Motor neuron (in vitro differentiated cells): ENCODE measurements at regions not wholly inside any gene's neighbourhood (a gene's known extent, or its start where the extent isn't known, plus 50 kb on each side); places are given as distances from the start of the nearest gene placed in this dataset.
"Not testable (repeated sequence)": the region's sequence is repeated elsewhere in the genome, so short reads cannot be mapped to it uniquely, and the experiment has no call there.

Experiments used
- ATAC-seq, 8 experiments: fragments of 200-7000 bp; cut with Tn5 transposase; replicated peaks in 6 of 8; 2 replicates each; pipeline ENCODE4 v1.8.0; 2021; ENCODE audit warnings: mild to moderate bottlenecking in 8 of 8, moderate library complexity in 8 of 8
- H3K27ac ChIP-seq, 2 donors: fragments of 250-450 bp; sonication (Bioruptor Pico); 2 replicates each; pipeline ENCODE4 v1.9.0; 2021; ENCODE audit warnings: antibody characterized with exemption in 2 of 2, mild to moderate bottlenecking in 2 of 2, moderate library complexity in 1 of 2
- H3K4me1 ChIP-seq, 2 donors: fragments of 250-450 bp; sonication (Bioruptor Pico); replicated peaks in 1 of 2; 2 replicates each; pipeline ENCODE4 v1.6.1; 2021; ENCODE audit warnings: antibody characterized with exemption in 2 of 2, mild to moderate bottlenecking in 2 of 2, moderate library complexity in 1 of 2
- H3K4me3 ChIP-seq, 5 donors: fragments of 250-450 bp; sonication (Bioruptor Pico); 2 replicates each; pipeline ENCODE4 v1.9.0; 2021; ENCODE audit warnings: antibody characterized with exemption in 5 of 5, mild to moderate bottlenecking in 5 of 5, moderate library complexity in 4 of 5
- WGBS, 10 experiments: fragments of 450-650 bp; shearing (Covaris generic); methylation state at CpG; one replicate each; pipeline ENCODE4 v1.0.0; 2022; 5-methylcytosine and 5-hydroxymethylcytosine counted together
- in situ Hi-C, 9 experiments: fragments of 400-800 bp; cut with MboI; loops; one replicate each; pipeline ENCODE4 v1.15.0; 2021; ENCODE audit warnings: low sequenced_read_pairs in 9 of 9, low pct_unique_long_range_greater_than_20kb in 2 of 9; ENCODE audit not compliant: unreplicated experiment in 9 of 9

DNA sequence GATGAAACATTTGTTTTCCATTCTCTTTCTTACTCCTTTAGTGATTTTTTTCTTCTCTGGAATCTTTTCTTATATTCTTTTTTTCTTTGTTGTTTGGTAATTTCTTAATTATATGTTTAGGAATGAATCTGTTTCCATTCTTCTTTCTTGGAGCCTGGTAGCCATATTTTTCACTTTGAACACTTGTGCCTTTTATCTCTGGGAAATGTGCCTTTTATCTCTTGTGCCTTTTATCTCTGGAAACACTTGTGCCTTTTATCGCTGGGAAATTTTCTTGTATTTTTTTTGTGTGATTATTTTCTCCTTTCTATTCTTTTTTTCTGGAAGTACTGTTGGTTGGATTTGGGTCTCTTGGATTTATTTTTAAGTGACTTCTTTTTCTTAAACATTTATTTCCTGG is 118.2 kb downstream of the LEPR start:
- H3K4me3 ChIP-seq, result no peak overlapping the region
- H3K4me1 ChIP-seq, result peaks cover 0 to 2% of the 10 kb centered on the region in 2 donors
- WGBS, 10 experiments, result 0 to 100% (median 53%) methylated on average over 1 of the region's 1 CpG
- in situ Hi-C loops, result no loop called here
- ATAC-seq, result no peak
- no peak overlapping the region for H3K27ac ChIP-seq

DNA sequence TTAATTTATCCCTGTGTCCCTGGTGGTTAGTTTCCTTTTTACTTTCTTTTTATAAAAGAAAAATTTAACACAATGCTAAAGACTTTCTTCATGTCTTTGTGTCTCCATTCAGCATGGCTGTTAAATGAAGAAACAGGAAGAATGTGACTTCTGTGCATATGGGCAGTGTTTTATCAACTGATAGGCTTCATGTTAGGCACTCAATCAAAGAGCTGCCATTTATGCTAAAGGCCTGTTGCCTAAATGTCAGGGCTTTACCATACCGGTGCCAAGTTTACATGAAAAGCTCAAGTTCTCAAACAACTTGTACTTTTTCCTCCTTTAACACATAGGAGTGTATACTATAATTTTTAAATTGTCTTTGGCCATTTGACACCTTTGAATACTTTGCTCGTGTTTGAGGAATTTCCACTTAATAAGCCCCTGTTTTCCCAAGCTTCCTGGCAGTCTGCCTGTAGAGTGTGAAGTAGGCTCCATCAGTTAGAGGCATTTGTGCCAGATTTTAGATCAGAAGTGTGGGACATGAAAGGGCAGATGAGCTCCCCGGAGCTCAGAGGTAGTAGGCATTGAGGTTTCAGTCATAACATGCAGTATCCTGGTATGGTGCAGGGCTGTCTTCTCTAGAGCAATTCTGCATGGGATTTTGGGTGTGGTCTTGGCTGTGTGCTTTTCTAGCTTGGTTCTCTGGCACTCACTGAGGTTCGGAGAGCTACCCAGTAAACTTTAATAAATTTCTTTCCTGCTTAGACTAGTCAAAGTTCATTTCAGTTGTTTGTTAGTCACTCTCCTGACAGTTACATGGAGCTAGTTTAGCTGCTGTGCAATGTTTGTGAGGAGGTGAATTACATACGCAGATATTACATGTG is 119.0 kb downstream of the LEPR start:
- WGBS, 10 experiments, result 55 to 100% (median 75%) methylated on average over 1 to 5 of the region's 5 CpGs; no CpG with 5 or more reads in 1 of the 10 experiments
- no peak overlapping the region for H3K4me3 ChIP-seq
- peak in 1 of 8 experiments; percentile 48 for ATAC-seq
- no peak overlapping the region for H3K27ac ChIP-seq
- peaks cover 0 to 2% of the 10 kb centered on the region in 2 donors for H3K4me1 ChIP-seq
- in situ Hi-C loops, result no loop called here

DNA sequence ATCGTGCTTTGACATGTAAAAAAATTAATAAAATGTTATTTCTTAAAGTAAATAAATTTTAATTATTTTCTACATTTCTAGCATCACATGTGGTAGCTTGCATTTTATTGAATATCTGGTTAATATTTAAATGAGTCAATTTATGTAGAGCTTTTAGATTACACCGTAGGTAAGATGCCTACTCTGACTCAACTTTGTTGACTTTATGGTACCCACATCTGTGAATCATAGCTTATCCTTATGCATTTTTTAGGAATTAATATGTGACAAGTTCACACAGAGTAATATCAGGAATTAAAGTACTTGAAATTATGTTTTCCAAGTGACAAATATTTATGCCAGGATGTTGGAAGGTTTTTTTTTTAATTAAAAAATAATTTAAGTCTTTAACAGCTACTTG is 120.7 kb downstream of the LEPR start:
- Histone ChIP-seq H3K27ac (no peak overlapping the region), H3K4me3 (no peak overlapping the region), H3K4me1 (peaks cover 0 to 2% of the 10 kb centered on the region in 2 donors)
- in situ Hi-C loops, result no loop called here
- no peak for ATAC-seq
- WGBS, 10 experiments, result 0 to 100% (median 94%) methylated on average over 1 to 2 of the region's 2 CpGs; no CpG with 5 or more reads in 2 of the 10 experiments

DNA sequence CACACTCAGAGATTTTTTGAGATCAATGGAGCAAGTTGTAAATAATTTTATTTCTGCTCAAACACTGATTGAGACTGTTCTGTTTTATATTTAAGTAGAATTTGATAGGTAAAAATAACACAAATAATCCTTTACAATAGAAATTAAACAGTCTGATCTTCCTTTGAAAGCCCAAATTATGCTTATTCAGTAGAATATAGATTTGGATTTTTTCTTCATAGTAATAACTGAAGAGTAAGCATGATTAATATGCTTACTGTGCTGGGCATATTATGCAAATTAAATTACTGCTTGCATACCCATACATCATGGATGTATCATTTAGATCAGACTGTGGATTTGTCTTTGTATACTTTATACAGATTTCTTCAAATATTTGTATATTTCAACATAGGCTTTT is 121.4 kb downstream of the LEPR start:
- ATAC-seq, result peak in 1 of 8 experiments; percentile 35
- H3K4me3 ChIP-seq, result no peak overlapping the region
- H3K27ac ChIP-seq, result no peak overlapping the region
- H3K4me1 ChIP-seq, result peaks cover 0 to 2% of the 10 kb centered on the region in 2 donors
- in situ Hi-C loops, result no loop called here

DNA sequence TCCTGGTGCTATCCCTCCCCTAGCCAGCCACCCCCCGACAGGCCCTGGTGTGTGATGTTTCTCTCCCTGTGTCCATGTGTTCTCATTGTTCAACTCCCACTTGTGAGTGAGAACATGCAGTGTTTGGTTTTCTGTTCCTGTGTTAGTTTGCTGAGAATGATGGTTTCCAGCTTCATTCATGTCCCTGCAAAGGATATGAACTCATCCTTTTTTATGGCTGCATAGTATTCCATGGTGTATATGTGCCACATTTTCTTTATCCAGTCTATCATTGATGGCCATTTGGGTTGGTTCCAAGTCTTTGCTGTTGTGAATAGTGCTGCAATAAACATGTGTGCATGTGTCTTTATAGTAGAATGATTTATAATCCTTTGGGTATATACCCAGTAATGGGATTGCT is 122.1 kb downstream of the LEPR start:
- ATAC-seq, H3K27ac ChIP-seq, in situ Hi-C loops, H3K4me3 ChIP-seq, H3K4me1 ChIP-seq: not testable (repeated sequence)
- WGBS, 10 experiments, result 80 to 100% (median 100%) methylated on average over 1 of the region's 1 CpG; no CpG with 5 or more reads in 7 of the 10 experiments

DNA sequence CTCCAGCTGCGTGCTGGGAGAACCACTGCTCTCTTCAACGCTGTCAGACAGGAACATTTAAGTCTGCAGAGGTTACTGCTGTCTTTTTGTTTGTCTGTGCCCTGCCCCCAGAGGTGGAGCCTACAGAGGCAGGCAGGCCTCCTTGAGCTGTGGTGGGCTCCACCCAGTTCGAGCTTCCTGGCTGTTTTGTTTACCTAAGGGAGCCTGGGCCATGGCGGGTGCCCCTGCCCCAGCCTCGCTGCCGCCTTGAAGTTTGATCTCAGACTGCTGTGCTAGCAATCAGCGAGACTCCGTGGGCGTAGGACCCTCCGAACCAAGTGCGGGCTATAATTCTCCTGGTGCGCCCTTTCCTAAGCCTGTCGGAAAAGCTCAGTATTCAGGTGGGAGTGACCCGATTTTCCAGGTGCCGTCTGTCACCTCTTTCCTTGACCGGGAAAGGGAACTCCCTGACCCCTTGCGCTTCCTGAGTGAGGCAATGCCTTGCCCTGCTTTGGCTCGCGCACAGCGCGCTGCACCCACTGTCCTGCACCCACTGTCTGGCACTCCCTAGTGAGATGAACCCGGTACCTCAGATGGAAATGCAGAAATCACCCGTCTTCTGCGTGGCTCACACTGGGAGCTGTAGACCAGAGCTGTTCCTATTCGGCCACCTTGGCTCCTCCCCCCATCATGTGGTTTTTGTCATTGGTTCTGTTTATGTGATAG is 130.0 kb downstream of the LEPR start:
- ATAC-seq, H3K27ac ChIP-seq, in situ Hi-C loops, H3K4me1 ChIP-seq, H3K4me3 ChIP-seq: not testable (repeated sequence)
- 32 to 96% (median 83%) methylated on average over 2 to 15 of the region's 25 CpGs; no CpG with 5 or more reads in 5 of the 10 experiments for WGBS, 10 experiments

DNA sequence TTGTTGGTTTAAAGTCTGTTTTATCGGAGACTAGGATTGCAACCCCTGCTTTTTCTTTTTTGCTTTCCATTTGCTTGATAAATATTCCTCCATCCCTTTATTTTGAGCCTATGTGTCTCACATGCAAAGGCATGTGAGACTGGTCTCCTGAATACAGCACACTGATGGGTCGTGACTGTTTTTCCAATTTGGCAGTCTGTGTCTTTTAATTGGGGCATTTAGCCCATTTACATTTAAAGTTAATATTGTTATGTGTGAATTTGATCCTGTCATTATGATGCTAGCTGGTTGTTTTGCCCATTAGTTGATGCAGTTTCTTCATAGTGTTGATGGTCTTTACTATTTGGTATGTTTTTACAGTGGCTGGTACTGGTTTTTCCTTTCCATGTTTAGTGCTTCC is 132.0 kb downstream of the LEPR start:
- H3K4me1 ChIP-seq, ATAC-seq, H3K27ac ChIP-seq, in situ Hi-C loops, H3K4me3 ChIP-seq: not testable (repeated sequence)
- 44 to 100% (median 89%) methylated on average over 1 to 2 of the region's 2 CpGs for WGBS, 10 experiments

DNA sequence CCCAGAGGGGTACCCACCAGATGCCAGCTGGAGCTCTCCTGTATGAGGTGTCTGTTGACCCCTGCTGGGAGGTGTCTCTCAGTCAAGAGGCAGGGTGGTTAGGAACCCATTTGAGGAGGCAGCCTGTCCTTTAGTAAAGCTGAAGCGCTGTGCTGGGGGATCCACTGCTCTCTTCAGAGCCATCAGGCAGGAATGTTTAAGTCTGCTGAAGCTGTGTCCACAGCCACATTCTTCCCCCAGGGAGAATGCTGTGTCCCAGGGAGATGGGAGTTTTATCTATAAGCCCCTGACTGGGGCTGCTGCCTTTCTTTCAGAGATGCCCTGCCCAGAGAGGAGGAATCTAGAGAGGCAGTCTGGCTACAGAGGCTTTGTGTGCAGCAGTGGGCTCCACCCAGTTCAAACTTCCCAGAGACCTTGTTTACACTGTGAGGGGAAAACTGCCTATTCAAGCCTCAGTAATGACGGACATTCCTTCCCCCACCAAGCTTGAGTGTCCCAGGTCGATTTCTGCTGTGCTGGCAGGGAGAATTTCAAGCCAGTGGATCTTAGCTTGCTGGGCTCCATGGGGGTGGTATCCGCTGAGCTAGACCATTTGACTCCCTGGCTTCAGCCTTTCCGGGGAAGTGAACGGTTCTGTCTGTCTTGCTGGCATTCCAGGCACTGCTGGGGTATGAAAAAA is 133.8 kb downstream of the LEPR start:
- H3K27ac ChIP-seq, H3K4me3 ChIP-seq, in situ Hi-C loops, H3K4me1 ChIP-seq: not testable (repeated sequence)
- ATAC-seq, result peak in 7 of 8 experiments; percentile 18 to 96 (median 76)
- 53 to 61% (median 57%) methylated on average over 3 to 6 of the region's 6 CpGs; no CpG with 5 or more reads in 6 of the 10 experiments for WGBS, 10 experiments

DNA sequence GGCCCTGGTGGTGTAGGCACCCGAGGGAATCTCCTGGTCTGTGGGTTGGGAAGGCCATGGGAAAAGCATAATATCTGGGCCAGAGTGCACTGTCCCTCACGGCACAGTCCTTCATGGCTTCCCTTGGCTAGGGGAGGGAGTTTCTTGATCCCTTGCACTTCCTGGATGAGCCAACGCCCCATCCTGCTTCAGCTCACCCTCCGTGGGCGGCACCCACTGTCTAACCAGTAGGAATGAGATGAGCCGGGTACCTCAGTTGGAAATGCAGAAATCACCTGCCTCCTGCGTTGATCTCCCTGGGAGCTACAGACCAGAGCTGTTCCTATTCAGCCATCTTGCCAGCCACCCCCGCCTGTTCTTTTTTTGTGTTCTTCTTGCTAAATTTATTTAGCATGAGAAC is 134.4 kb downstream of the LEPR start:
- H3K4me1 ChIP-seq, result no peaks in the 10 kb centered on the region
- WGBS, 10 experiments, result 60 to 100% (median 84%) methylated on average over 1 to 8 of the region's 8 CpGs; no CpG with 5 or more reads in 3 of the 10 experiments
- H3K27ac ChIP-seq, result no peak overlapping the region
- in situ Hi-C loops, result no loop called here
- no peak for ATAC-seq
- no peak overlapping the region for H3K4me3 ChIP-seq

DNA sequence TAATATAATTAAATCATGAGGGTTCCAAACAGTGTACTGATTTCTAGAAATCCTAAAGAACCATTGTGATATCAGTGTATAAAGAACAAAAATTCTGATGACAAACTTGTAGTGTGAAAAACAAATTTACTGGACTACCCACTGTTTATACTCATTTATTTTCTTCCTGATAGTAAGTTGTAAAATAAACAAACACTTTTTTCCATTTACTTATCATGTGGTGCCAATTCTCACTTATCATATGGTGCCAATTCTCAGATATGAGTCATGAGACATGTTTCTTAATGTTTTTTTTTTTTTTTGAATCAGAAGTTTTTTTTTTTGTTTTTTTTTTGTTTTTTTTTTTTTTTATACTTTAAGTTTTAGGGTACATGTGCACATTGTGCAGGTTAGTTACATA is 137.7 kb downstream of the LEPR start:
- in situ Hi-C loops, result no loop called here
- no peak overlapping the region for H3K27ac ChIP-seq
- H3K4me3 ChIP-seq, result no peak overlapping the region
- ATAC-seq, result no peak
- H3K4me1 ChIP-seq, result no peaks in the 10 kb centered on the region

DNA sequence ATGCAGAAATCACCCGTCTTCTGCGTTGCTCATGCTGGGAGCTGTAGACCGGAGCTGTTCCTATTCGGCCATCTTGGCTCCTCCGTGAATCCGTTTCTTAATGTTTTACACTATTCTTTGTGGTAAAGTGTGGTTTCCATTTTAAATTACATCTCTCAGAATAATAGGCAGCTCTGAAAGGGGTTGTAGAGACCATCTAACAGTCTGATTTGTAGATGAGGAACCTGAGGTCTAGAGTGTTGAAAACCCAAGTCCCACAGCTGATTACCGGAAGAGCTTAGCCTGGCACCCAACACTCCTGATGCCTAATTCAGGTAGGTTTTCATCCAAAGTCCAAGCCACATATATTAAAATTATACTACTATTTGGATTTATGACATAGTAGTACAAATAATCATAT is 144.0 kb downstream of the LEPR start:
- in situ Hi-C loops, result no loop called here
- WGBS, 10 experiments, result 57 to 100% (median 96%) methylated on average over 1 to 5 of the region's 7 CpGs; no CpG with 5 or more reads in 2 of the 10 experiments
- no peak for ATAC-seq
- Histone ChIP-seq H3K4me1 (peaks cover 0 to 2% of the 10 kb centered on the region in 2 donors), H3K27ac (no peak overlapping the region), H3K4me3 (peak overlapping the region in 1 of 5 donors; percentile 22)

DNA sequence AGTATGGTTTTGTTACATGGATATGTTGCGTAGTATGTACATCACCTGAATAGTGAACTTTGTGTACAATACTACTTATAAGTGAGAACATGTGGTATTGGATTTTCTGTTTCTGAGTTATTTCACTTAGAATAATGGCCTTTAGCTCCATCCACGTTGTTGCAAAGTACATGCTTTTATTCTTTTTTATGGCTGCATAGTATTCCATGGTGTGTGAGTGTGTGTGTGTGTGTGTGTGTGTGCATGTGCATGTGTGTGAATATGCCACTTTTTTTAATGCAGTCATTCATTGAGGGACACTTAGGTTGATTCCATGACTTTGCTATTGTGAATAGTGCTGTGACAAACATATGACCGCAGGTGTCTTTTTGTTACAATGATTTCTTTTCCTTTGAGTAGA is 147.8 kb downstream of the LEPR start:
- no peak for ATAC-seq
- WGBS, 10 experiments, result 53 to 91% (median 68%) methylated on average over 1 to 3 of the region's 3 CpGs
- Histone ChIP-seq H3K27ac (no peak overlapping the region), H3K4me1 (peaks cover 0 to 2% of the 10 kb centered on the region in 2 donors), H3K4me3 (no peak overlapping the region)
- in situ Hi-C loops, result no loop called here

DNA sequence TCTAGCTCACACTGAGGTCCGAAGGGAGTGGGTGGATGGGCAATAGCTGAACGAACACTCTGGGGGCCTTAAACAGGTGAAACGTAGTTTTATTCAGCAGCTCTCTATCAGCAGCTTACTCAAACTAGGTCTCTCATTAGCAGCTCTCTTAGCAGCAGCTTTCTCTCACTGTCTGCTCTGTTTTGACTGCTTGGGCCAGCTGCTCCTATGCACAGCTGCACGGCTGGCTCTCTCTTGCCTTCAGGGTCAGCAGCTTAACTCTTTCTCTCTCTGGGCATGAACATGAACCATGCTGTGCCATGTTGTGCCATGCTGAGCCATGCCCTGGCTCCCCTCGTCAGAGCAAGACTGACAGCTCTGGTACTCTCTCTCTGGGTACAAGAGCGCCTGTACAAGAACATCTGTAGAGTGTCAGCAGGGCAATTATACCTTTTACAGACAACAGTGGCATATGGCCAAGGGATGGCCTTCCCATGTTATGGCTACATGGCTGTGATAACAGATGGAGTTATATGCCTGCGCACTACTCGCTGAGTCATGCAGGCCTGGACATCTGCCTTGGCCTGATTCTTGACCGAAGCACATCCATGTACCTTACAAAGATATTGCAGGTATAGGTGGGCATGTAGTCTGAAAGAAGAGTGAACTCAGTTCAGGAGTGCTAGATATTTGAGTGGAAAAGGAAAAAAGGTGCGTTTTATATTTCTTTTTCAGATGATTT is 152.4 kb downstream of the LEPR start:
- H3K4me1 ChIP-seq, result no peaks in the 10 kb centered on the region
- WGBS, 10 experiments, result 51 to 100% (median 80%) methylated on average over 1 to 10 of the region's 10 CpGs
- H3K4me3 ChIP-seq, result no peak overlapping the region
- no peak overlapping the region for H3K27ac ChIP-seq
- in situ Hi-C loops, result no loop called here
- ATAC-seq, result no peak
